Stimulated activated CD8-positive, alpha-beta memory T cell treated with anti-CD3 and anti-CD28 coated beads, Interleukin-4, amount 100 ng/mL, for 1 hour (primary cell): ENCODE measurements at regions not wholly inside any gene's neighbourhood (a gene's known extent, or its start where the extent isn't known, plus 50 kb on each side); places are given as distances from the start of the nearest gene placed in this dataset.

Experiments used
- DNase-seq, 2 donors: peaks; one replicate each; pipeline ENCODE4 v3.0.0-alpha.2; 2020; ENCODE audit warnings: low read depth in 2 of 2, low spot score in 1 of 2

- DNase-seq, result no peak
Observed at GRCh38 chr11:127656116-127656836, 655.7 kb upstream of the KIRREL3 start.

DNA sequence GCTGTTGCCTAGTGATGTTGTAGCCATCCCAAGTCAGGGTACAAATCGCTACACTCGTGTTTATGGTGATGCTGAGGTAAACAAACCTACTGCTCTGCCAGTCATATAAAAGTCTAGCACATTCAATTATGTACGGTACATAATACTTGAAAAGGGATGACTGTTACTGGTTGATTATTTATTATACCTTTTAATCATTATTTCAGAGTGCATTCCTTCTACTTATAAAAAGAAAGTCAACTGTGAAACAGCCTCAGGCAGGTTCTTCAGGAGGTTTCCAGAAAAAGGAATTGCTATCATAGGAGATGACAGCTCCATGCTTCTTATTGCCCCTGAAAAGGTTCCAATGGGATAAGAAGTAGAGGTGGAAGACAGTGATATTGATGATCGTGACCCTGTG, 652.5 kb upstream of the KIRREL3 start:
- no peak for DNase-seq

DNA sequence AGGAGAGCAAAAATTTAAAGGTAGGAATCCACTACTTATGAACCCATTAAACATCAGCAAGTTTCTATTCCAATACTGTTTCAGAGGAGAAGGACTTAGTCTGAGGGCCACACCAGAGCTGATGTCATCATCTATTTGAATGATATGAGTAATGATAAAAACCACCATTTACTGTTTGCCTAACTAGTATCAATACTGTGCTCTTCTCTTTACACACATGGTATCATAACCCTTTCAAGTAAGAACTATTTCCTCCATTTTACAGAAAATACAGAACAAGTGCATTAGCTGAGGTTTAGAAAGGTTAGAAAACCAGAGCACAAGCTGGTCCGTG, 651.3 kb upstream of the KIRREL3 start:
- DNase-seq, result no peak

DNA sequence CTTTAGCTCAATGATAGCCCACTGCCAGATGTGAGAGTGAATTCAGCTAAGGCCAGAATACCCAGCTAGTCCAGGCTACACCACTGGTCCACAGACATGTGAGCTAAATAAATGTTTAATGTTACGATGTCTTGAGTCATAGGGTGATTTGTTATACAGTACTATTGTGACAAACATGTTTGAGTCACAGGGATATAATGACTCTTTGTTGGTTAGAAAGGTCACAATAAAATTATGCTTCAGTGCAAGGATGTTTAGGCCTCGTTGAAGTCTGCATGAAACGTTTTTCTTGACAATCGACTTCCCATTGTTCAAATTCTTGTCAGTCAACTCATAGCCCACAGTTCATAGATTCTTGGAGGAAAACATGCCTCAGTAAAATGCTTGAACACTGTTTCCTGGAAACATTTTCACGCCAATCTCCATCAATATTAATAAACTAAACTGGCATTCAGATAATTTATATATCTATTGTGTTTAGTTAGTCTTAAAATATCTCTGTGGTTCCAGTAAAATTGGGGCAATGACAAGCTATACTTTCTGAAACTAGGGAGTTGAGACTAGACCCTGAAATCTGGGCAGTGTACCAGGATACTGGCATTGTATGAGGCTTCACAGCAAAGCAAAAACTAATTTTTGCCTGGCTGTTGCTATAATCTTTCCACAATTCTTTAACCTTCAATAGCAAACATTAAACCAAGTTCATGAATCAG, 650.8 kb upstream of the KIRREL3 start:
- DNase-seq, result no peak

DNA sequence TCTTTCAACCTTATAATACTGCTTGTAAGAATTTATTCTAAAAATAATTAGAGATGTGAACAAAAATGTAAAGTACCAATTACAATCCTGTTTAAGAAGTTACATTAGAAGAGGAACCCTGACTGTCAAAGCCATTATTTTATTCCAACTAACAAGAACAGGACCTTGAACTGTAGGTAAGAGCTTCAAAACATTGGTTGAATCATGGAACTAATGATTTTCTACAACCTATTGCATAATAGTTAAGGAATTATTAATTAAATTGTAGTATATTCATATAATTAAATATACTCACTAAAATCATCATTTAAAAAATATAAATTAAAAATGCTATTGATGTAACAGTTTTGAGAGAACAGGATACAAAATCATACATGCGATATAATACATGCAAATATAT, 649.4 kb upstream of the KIRREL3 start:
- no peak for DNase-seq

DNA sequence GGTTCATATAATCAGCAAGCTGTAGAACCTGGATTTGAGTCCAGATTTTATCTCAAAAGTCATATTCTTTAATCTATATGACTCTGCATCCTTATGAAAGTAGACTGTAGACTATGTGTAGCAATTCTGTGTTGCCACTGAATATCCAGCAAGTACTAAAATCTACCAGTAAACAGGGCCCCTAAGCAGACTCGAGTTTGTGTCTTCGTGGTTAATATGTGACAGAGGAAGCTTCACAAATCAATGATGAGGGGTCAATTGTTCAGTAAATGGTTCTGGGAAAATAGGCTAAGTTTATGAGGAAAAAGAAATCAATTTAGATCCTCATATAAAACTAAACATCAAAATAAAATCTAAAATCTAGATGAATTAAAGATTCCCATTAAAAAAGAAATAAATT, 648.5 kb upstream of the KIRREL3 start:
- no peak for DNase-seq

DNA sequence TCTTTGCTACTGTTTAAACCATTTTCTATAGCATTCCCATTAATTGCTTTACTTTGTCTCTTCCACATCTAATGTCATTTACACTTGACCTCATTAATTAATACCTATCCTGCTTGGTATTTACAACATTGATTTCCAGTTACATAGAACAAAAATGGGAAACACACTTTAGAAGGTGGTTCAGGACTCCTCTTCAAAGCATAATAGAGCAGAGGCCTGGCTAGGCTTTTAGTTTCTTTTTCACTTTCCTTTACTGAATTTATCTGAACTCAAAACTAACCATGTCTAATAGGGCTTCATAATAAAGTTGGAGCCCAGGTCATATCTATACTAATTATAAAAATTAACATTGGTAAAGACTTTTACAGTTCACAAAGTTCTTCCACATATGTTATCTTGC, 648.0 kb upstream of the KIRREL3 start:
- no peak for DNase-seq

- no peak for DNase-seq
Observed at GRCh38 chr11:127644366-127644765, 643.8 kb upstream of the KIRREL3 start.

- no peak for DNase-seq
Observed at GRCh38 chr11:127643268-127644058, 642.9 kb upstream of the KIRREL3 start.

DNA sequence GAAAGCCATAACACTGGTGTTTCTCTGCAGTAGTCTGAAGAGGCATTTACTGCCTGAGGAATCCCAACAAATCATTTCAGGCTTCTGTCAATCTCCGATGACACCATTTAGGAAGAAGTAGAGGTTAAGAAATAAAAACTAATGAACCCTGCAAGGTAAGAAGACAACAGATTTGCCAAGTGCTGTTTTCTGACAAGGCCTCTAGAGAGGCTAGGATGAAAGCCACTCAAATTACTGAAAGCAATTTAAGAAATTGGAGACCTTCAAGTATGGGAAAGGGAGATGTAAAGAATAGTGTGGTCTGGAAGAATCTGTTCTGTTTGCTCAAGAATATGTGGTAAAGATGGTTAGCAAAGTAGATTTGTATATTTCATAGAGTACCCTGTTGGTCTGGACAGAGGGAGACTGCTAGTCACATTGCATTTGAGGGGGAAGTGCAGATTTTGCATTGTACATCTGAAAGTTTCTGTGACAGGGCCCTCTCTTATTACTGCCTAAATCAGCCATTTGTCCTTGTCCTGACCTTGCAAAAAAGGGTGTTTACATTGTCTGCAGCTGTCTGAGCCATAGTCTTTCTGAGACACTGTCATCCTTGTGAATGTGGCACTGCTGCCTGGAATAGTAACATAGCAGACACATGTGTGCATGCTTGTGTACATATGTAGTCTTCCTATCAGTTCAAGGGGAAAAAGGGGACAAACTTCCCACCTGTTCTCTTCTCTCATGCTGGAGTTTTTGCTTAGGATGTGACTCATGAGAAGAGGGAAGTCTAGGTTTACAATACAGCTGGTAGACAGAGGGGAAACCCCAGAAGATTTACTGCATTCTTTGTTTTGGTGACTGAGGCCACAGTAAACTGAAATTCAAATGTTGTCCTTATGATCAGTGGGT, 640.2 kb upstream of the KIRREL3 start:
- DNase-seq, result no peak

- no peak for DNase-seq
Observed at GRCh38 chr11:127639916-127640315, 639.3 kb upstream of the KIRREL3 start.

- no peak for DNase-seq
Observed at GRCh38 chr11:127632976-127633680, 632.6 kb upstream of the KIRREL3 start.

DNA sequence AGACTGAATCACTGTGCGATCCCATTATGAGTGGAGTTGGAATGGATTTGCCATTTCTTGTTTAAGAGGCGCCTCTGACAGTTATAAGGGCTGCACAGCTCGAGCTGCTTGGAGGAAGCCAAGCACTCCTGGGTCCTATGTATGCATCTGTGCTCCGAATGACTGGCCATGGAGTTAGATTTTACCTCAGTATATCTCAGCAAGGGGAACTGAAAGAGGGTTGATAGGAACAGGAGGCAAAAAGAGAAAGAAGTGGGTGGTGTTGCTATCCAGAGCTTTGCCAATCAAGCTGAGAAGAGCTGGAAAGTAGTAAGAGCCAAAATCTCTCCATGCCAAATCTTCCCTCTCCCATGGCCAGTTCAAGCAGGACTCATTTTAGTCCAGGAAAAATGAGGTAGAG, 632.0 kb upstream of the KIRREL3 start:
- DNase-seq, result no peak

GRCh38 chr11:127631974-127632373, 631.4 kb upstream of the KIRREL3 start:
- DNase-seq, result no peak

DNA sequence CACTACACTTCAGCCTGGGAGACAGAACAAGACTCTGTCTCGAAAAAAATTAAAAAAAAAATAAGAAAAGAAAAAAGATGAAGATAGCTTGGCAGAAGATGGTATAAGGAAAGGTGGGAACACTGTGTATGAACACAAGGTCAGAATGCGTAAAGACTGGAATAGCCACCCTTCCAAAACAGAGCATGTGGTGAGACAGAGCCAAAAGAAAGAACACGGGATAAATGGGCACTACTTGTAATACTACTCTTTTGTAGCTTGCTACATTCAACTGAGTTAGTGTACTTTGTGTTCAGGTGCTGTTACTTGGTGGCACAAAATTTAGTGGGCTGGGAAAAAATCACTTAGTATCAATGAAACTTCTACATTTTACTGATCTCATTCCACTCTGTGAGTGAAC, 628.6 kb upstream of the KIRREL3 start:
- no peak for DNase-seq

- DNase-seq, result no peak
Observed at GRCh38 chr11:127628458-127628785, 627.9 kb upstream of the KIRREL3 start.

DNA sequence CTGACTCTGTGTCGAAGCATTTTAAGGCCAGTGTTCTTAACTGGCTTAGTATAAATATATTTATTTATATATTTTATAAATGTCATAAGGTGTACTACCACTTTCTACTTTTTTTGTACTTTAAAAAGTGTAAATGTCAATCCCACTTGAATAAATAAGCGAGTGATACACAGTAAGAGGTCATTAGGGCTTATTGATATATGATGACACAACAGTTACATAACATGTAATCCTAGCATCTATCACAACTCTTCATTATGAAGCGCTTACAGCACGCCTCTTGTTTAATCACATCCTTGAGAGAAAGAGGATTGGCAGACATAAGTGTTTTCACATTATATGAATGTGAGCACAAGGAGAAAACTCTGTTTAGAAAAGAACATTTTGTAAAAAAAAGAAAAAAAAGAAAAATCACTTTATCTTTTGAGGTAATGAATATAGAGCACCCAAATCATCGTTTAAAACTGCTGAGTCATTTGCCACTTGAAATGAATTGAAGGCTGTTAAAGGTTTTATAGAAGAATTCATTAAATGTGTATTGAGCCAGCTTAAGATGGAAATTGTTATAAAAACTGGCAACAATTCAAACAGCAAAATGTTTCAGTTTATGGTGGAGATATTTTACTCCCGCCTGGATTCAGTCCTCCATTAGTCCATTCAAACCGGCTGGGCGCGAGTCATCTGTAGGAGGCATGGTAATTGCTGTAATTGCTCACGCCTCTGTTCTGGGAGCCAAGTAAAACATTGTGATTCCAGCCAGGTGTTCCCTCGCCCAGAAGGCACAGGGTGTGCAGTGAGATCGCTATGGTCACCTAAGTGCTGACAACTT, 627.3 kb upstream of the KIRREL3 start:
- DNase-seq, result no peak

- no peak for DNase-seq
Observed at GRCh38 chr11:127627204-127627603, 626.6 kb upstream of the KIRREL3 start.

DNA sequence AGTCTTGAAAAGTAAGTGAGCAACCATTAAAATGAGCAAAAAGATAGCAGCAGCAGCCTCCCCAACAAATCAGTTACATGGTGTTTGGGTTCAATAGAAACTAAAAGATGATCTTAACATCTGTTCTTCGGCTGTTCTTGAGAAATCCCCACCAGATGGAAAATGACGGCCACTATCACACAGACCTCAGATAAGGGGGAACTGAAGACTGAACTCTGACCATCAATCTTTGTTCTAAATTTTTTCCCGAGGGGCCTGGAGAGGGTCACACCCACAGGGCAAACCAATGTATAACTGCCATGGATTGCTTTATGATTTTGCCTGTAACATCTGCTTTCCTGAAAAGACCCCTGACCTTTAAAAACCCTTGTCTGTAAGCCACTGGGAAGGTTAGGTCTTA, 624.8 kb upstream of the KIRREL3 start:
- no peak for DNase-seq

DNA sequence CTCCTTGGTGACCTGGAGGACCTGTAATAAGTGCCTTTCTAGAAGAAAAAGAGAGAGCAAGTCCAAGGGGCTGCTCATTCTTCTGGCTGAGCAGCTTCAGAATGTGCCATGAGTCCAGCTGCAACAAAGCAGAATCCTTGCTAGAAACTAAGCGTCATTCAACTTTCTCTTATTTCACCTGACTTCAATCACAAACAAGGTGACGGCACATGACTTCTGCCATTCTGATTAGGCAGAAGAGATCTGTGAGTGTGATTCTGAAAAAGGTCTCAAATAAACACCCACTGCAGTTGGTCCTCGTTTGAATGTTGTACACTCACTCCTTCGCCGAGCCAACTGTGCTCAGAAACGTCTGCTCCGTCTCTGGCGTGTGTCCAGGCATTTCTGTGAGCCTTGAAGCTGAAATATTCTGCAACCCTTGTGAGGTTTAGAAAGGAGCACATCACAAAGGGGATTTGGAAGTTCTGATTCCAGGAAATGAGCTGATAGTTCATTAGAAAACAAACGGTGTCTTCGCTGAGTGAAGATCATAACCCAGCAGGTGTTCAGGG, 623.8 kb upstream of the KIRREL3 start:
- DNase-seq, result no peak
